Raji (cell line): ENCODE measurements at regions not wholly inside any gene's neighbourhood (a gene's known extent, or its start where the extent isn't known, plus 50 kb on each side); places are given as distances from the start of the nearest gene placed in this dataset.

Experiments used
- POLR2A ChIP-seq: IDR thresholded peaks from 2 replicates; pipeline ENCODE4 v1.6.1; 2011; ENCODE audit warnings: low read depth, low read length, control low read depth; ENCODE audit not compliant: insufficient read depth

DNA sequence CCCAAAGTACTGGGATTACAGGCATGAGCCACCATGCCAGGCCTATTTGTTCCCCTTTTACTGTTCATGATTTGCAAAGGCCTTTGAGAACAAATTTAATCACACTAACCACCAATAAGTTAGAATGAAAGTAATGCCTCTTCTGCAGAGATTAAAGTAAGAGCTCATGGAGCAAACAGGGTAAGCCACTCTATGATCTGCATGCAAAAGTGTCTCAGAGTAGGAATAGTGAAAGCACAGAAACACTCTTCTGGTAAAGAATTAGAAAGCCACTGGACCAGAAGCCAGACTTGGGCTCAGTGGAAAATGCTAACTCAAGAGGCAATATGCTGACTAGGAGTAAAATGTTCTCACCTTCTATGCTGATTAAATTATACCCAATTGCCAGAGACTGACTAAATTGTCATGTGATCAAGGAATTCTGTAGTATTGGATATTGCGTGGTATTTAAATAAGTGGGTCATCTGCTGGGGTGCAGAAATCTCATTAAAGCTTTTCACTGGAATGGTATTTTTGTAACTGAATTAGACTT is 235.3 kb upstream of the ERBB4 start:
- no peak for TF ChIP-seq POLR2A

DNA sequence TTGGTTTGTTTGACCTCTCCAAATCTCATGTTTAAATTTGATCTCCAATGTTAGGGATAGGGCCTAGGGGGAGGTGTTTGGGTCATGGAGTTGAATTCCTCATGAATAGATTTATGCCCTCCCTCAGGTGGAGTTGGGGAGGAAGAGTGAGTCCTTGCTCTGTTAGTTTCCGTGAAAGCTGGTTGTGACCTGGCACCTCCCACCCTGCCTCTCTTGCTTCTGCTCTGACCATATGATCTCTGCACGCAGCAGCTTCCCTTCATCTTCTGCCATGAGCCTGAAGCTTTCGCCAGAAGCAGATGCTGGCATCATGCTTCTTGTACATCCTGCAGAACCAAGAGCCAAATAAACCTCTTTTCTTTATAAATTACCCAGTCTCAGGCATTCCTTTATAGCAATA is 231.6 kb upstream of the ERBB4 start:
- no peak for TF ChIP-seq POLR2A

DNA sequence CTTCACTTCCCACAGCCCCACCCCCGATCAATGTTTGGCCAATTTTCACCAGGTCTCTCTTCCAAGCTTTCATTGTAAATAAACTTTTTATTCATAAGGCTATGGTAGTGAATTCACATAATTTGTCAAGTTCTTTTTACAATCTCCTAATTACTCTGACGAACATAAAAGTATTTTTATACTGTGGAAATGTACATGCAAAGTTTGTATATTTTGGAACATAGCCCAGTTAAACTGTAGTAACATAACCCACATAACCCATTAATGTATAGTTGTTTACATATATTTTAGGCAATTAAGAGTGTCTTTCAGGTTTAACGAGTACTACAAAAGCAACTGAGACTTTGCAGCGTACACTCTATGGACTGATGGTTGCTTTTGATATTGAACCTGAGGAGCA is 228.3 kb upstream of the ERBB4 start:
- no peak for TF ChIP-seq POLR2A

DNA sequence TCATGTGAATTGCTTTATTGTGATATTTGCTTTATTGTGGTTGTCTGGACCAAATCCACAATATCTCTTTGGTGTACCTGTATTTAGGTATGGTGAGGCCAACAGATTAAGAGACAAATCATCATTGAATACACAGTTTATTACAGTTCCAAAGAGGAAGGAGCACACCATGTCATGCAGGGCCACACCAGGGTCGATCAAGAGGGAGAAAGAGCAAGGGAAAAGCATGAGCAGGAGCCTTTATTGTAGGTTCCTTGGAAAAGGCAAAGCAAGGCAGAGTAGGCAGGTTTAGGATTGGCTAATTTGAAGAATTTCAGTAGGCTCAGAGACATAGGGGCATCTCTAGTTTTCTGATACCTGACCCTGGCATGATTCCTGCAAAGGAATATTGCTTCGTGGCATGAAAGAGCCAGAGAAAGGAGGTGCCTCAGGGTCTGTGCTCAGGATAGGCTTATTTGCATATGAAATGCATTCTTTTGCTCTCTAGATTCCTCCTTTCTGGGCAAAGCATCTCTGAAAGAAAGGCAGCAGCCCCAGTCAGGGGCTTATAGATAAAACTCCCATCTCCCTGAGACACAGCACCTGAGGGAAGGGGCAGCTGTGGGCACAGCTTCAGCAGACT is 214.2 kb upstream of the ERBB4 start:
- TF ChIP-seq POLR2A = no peak

DNA sequence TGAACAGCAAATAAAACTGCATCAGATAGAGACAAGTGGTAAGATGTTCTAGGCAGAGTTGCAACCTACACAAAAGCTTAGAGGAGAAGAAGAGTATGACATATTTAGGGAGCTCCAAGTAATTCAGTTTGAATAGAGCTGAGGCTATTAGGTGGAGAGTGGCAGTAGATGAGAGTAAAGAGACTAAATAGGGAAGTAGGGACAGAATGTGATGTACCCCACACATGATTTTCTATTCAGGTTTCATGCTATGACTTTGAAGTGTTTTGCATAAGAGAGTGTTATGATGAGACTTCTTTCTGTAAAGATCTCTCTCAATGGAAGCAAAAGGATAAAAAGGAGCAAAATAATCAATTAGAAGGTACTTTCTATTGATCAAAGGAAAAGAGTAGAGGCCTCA is 206.8 kb upstream of the ERBB4 start:
- no peak for TF ChIP-seq POLR2A

DNA sequence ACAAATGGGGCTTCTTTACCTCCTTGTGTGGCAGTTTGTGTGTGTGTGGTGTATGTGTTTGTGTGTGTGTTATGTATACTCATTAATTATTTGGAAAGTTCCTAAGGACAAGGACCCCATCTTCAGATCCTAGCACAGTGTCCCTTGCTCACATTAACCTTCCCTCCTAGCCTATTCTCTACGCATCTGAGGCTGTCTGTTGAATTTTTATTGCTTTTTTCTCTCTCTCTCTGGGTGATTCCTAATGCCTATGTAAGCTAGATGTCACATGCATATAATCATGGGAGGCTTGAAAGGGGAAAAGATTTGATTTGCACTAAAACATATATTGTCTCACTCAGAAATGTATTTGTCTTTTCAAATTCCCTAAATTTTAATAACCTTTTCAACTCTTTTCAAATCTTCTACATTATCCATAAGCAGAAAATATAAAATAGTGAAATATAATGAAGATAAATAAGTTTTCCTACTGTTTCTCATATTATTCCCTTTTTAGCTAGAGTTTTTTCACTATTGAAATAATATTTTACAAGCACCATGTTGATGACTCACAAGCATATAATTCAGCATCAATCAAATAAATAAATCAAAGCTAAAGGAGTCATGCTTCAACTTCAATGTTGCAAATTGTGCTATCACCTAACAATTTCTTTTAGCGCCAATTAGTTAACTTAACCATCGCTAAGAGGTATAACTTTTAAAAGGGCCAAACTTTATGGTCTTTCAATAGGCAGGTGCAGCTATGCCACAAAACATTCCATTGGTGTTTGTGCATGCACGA is 199.0 kb upstream of the ERBB4 start:
- TF ChIP-seq POLR2A = no peak

DNA sequence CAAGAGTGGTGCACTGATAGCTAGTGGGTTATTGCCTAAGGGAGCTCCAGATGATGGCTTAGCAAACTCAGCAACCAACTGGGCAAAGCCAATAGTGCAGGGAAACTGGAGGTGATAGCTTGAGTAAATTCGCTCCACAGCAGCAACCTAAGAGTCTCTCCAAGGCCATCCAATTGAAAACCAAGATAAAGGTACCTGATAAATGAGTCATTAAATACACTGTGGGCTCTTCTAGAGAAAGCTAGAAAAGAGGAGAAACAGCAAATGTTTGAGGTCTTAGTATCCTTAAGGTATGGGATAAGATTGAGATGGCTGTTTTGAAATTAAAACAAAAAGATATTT is 197.8 kb upstream of the ERBB4 start:
- no peak for TF ChIP-seq POLR2A

DNA sequence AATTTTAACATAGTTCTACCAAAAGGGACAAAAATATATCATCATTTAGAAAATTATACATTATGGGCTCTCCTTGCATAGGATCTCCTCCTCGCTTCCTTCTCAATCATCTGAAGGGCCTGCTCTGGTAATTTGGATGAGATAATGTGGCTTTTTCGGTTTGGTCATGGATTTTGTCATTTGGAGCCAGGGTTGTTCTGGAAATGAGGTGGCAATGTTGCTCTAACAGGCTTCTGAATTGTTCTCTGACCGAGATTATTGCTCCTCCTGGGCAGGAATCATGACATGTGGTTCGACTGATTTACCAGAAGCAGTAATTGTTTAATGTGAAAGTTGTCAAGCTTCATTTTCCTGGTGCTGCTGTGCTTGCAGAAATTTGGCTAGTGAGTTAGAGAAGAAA is 194.7 kb upstream of the ERBB4 start:
- no peak for TF ChIP-seq POLR2A

DNA sequence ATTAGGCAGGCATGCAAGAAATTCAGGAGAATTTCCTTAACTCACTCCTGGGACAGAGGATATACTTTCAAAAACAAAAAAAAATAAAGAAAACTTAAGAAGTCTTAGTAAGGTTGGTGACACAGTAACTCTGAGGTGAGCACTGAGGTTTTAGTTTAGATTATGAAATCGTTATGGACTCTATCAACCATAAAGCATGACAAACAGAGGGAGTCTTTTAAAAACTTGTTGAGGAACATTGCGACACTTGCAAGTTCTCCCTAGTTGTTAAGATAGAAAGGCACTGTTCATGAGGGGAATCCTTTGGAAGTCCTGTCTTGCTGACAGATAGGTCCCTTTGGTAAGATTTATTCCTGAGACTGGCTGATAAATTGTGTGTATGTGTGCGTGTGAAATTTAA is 194.3 kb upstream of the ERBB4 start:
- no peak for TF ChIP-seq POLR2A

DNA sequence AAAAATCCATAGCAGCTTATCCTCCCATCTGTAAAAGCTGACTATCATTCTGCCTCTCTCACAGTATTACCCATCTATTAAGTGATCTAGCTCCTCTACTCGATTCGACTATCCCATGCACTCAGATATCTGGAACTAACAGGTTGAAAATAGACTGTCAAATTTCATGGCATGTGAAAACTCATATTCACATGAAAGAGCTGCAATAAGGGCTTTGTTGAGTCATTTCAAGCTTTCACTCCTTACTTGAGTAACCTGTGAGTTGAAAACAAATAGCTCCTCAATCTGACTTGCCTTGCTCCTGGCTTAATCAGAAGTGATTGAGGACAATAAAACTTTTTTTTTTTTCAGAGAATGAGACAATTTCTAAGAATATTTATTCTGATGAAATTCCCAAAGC is 192.4 kb upstream of the ERBB4 start:
- no peak for TF ChIP-seq POLR2A

DNA sequence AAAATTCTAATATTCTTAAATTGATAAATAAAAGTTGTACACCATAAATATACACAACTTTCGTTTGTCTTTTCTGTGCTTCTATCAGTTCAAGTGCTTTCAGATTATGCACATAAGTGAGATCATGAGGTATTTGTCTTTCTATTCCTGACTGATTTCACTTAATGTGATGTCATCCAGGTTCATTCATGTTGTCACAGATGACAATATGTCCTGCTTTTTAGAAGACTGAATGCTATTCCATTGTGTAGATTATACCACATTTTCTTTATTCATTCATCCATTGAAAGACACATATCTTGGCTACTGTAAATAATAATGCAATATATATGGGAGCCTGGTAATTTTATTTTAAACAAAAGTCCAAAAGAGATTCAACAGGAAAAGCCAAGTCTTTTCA is 190.1 kb upstream of the ERBB4 start:
- TF ChIP-seq POLR2A = no peak

DNA sequence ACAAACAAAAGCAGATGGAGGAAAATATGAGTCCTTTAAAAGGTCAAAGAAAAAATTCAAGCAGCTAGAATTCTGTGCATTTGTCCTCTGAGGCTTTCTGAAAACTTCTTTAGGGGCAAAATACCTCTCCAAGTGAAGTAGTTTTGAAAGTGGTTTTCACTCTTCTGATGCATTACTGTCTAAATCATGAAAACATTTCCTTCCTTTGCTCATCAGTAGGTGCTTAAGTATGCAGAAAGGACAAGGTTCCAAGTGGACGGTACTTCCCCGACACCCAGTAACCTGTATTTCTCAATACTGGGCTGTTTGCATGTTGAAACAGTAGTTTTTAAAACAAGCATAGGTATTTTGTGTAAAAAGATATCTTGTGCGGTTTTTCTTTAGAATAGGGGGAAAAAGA is 189.1 kb upstream of the ERBB4 start:
- no peak for TF ChIP-seq POLR2A

DNA sequence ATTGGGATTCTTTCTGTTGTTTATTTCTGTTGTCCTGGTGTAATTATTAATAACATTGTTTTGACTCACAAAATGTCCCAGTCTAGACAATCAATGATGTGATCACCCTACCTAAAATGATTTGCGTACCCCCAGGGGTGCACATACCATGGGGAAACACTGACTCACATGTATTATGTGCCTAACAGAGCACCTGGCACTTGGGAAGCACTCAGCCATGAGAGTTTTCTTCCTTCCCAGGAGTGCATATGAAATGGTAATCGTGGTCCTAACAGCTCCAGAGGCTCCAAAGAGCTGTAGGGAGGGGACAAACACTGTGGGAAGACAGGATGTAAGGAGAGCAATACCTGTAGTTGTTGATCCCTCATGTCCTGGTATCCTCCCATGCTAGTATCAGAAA is 187.8 kb upstream of the ERBB4 start:
- no peak for TF ChIP-seq POLR2A

DNA sequence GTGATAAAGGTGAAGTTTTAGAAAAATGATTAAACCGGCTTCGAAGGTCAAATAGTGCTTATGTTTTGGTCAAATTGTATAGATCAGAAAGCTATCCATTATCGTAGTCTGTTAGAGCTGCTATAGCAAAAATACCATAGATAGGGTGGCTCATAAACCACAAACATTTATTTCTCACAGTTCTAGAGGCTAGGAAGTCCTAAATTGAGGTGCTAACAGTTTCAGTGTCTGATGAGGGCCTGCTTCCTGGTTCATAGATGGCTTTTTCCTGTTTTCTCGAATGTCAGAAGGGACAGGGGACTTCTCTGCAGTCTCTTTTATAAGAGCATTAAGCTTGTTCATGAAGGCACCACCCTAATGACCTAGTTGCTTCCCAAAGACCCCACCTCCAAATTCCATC is 186.6 kb upstream of the ERBB4 start:
- TF ChIP-seq POLR2A = no peak

DNA sequence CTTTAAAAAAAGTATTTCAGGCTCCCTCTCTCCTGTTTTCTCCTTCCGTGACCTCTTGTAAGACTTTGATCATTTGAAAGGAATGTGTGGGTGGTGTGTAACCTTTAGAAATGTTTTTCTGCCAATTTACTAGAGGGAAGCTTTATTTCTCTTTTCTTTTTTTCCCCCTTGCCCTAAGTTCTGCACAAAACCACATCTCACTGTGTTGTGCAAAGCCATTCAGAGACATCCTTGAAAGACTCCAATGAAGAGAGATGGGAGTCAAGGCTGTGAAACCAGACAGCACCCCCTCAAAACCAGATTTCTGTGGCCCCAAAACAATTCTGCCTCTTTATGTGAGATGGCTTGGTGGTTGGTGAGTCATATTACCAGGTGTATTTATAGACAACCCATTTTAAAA is 184.6 kb upstream of the ERBB4 start:
- TF ChIP-seq POLR2A = no peak

DNA sequence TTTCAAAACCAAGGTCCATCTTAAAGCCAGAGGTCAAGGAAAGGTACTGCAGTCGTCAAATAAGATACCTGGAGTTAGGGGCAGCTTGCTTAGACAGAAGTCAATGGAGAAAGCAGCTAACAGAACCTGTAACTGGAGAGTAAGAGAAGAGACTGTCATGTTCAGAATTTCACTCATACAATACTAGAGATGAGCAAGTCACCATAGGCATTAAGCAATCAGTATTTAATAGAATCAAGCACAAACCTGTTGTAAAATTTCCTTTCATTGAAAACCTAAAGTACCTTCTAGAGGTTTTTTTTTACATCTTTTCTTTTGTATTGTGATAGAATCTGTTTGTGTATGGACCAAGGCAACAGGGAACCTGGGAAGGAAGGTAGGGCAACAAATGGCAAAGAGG is 183.4 kb upstream of the ERBB4 start:
- TF ChIP-seq POLR2A = no peak

DNA sequence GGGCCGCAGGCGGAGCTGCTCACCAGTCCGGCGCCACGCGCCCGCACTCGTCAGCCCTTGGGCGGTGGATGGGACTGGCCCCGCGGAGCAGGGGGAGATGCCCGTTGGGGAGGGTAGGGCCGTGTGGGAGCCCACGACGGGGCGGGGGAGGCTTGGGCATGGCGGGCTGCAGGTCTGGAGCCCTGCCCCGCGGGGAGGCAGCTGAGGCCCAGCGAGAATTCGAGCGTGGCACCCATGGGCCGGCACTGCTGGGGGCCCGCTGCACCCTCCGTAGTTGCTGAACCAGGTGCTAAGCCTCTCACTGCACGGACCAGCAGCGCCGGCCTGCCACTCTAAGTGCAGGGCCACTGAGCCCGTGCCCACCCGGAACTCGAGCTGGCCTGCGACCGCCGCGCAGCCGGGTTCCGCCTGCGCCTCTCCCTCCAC is 182.4 kb upstream of the ERBB4 start:
- no peak for TF ChIP-seq POLR2A
